ENCODE measurements at regions not wholly inside any gene's neighbourhood (a gene's known extent, or its start where the extent isn't known, plus 50 kb on each side); places are given as distances from the start of the nearest gene placed in this dataset.

DNA sequence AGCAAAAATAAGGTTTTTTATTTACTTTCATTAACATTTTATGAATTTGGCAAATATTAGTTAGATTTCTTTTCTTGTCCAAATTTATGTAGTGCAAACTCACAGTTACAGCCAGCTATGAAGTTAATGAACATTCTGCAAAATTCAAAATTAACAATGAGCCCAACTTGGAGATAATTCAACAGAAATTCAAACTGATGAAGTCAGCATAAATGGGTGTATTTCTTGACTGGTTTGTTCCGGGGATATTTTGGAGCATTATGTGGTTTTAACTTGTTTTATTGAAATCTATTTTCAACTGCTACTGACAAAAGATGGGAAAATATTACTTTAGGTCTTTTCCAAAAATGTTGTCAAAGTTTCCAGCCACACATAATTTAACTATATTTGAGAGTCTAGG is 807.9 kb downstream of the CDH8 start:
- TF ChIP-seq GATA3 (IDR thresholded peaks at IDR 0.05; ENCODE audit: low read depth, low read length) (no peak), GATA2 (IDR thresholded peaks at IDR 0.05; ENCODE audit: low read depth, low read length) (no peak)

All from SH-SY5Y (cell line).